ENCODE measurements at regions not wholly inside any gene's neighbourhood (a gene's known extent, or its start where the extent isn't known, plus 50 kb on each side); places are given as distances from the start of the nearest gene placed in this dataset.

DNA sequence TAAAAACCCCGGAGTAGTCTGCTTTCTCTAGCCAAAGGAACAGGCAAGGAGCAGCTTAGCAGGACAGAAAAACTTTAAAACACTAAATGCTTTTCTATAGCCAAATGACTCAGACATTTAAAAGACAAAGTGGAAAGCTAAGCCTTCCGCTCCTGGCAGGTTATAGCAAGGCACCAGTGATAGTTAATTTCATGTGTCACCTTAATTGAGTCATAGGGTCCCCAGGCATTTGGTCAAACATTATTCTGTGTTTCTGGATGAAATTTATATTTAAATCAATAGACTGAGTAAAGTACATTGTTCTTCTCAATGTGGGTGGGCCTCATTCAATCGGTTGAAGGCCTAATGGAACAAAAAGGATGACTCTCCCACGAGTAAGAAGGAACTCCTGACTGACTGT lies 885.7 kb upstream of the ADGRL3 start:
- H3K4me3 Mint-ChIP-seq = no peak overlapping the region
- H3K9me3 Mint-ChIP-seq (ENCODE audit: low read depth) = peaks cover 9% of the 10 kb centered on the region
- H3K36me3 Mint-ChIP-seq = no peaks in the 10 kb centered on the region
- H3K27ac Mint-ChIP-seq = no peak overlapping the region
- no peaks in the 10 kb centered on the region for H3K4me1 Mint-ChIP-seq (ENCODE audit: low read depth)
- no peaks in the 10 kb centered on the region for H3K27me3 Mint-ChIP-seq

DNA sequence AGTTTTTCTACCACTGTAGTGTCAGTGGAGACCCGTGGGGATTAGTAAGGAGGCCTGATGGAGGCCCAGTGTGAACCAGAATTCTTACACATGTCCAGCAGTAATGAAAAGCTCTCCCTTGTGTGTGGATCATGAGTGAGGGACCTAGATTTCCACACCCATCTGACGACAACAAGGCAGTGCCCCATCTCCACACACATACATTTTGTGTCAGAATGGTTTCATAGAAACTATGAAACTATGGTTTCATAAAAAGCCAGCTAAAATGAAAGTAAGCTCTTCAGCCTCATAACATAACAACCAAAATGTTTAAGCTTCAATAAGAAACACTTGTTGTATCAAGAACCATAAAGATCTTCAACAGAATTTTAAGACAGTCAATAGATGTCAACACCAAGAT lies 884.5 kb upstream of the ADGRL3 start:
- Mint-ChIP-seq H3K27me3 (no peaks in the 10 kb centered on the region), H3K9me3 (ENCODE audit: low read depth) (peaks cover 11% of the 10 kb centered on the region), H3K36me3 (no peaks in the 10 kb centered on the region), H3K4me1 (ENCODE audit: low read depth) (no peaks in the 10 kb centered on the region), H3K4me3 (no peak overlapping the region), H3K27ac (no peak overlapping the region)

DNA sequence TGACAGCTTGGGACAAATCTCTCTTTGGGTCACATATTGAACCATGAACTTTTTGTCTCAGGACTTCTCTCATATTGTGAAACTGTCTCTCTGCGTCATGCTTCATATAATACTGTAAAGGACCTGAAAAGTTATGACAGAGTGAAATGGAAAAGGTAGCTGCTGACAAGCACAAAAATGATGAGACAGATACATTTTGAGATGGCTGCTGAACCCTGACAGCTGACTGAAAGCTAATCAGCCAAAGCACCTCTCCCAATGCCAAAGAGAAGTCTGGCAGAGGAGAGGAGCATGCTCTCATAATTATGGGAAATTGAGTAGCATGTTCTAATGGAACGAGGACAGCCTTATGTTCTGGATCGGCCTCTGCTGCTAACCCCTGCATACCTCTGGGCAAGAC lies 873.4 kb upstream of the ADGRL3 start:
- no peaks in the 10 kb centered on the region for H3K4me1 Mint-ChIP-seq (ENCODE audit: low read depth)
- peaks cover 12% of the 10 kb centered on the region for H3K9me3 Mint-ChIP-seq (ENCODE audit: low read depth)
- no peaks in the 10 kb centered on the region for H3K27me3 Mint-ChIP-seq
- H3K36me3 Mint-ChIP-seq = no peaks in the 10 kb centered on the region
- no peak overlapping the region for H3K4me3 Mint-ChIP-seq
- H3K27ac Mint-ChIP-seq = no peak overlapping the region

DNA sequence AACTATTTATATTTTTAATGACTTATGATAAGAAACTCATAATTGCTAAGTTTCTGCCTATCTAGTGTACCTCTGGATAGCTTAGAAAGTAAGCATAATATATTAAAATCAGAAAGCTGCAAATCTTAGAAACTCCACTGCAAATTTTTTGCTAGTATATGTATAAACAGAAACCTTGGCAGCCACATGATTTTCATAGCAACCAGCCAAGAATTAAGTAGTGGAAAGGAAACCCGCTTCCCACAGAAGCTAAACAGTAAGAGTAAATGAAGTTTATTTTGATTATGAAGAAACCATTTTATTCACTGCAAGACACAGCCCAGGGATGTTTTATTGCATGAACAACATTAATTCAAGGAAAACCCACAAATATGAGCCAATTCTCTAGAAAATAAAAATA lies 872.5 kb upstream of the ADGRL3 start:
- Mint-ChIP-seq H3K27ac (no peak overlapping the region), H3K4me1 (ENCODE audit: low read depth) (no peaks in the 10 kb centered on the region), H3K36me3 (no peaks in the 10 kb centered on the region), H3K27me3 (no peaks in the 10 kb centered on the region), H3K4me3 (no peak overlapping the region), H3K9me3 (ENCODE audit: low read depth) (peaks cover 7% of the 10 kb centered on the region)

DNA sequence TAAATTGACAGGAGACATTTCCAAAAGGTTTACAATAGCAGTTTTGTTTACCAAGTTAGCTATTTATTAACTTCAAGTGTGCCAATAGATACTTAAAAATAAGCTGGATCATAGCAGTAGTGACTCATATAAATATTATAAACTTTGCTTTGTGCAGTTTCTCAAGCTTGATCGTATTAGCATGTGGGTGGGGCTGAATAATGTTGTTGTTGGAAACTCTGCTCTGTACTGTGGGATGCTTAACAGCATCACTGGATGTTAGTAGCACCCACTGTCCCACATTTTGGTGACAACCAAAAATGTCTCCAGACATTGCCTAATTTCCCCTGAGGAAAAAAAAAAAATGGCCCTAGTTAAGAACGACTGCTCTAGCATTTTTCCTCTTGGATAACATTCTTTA lies 855.2 kb upstream of the ADGRL3 start:
- no peak overlapping the region for H3K4me3 Mint-ChIP-seq
- peaks cover 8% of the 10 kb centered on the region for H3K9me3 Mint-ChIP-seq (ENCODE audit: low read depth)
- H3K36me3 Mint-ChIP-seq = no peaks in the 10 kb centered on the region
- H3K27ac Mint-ChIP-seq = no peak overlapping the region
- H3K4me1 Mint-ChIP-seq (ENCODE audit: low read depth) = no peaks in the 10 kb centered on the region
- no peaks in the 10 kb centered on the region for H3K27me3 Mint-ChIP-seq

DNA sequence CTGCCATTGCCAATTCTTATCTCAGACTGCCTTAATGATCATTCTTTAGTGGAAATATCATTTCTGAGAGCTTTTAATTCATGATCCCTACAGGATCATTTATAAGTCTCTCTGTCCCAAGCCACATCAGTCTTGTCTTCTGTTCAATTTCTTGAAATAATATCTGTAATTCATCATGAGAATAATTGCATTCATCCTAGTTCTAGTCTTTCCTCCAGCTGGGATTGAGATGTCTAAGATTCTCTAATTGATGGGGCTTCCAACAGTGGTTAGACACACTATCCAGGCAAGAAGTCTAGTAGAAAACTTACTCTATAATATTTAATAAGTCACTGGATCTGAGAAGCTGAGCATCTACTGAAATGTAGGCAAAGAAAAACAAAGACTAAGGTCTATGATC lies 854.7 kb upstream of the ADGRL3 start:
- Mint-ChIP-seq H3K4me1 (ENCODE audit: low read depth) (no peaks in the 10 kb centered on the region), H3K4me3 (no peak overlapping the region), H3K9me3 (ENCODE audit: low read depth) (peaks cover 8% of the 10 kb centered on the region), H3K27ac (no peak overlapping the region), H3K36me3 (no peaks in the 10 kb centered on the region), H3K27me3 (no peaks in the 10 kb centered on the region)

DNA sequence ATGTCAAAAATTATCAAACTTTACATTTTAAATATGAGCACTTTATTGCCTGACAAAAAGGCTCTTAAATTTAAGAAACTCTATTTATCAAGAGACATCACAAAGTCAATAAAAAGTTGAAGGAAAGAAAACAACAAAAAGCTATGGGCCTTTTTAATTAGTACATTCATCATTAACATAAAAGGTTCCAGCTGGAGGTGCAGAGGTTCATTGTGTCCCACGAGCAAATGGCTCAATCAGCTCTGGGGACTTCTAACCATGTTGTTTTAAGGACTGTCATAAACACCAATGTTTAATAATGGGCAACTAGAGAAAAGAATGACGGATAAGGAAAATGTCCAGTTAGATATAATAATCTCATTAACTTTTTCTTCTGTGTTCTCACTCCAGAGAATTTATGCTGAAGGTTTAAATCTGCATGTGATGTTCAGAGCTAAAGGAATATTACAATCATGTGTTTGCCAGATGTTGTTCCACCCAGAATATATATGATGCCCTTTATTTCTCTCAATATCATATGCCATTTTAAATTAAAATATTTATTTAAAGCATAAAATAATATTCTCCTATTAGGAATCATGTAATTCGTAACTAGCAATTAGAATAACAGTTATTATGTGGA lies 840.3 kb upstream of the ADGRL3 start:
- H3K4me3 Mint-ChIP-seq = no peak overlapping the region
- H3K27ac Mint-ChIP-seq = no peak overlapping the region
- no peaks in the 10 kb centered on the region for H3K4me1 Mint-ChIP-seq (ENCODE audit: low read depth)
- no peaks in the 10 kb centered on the region for H3K36me3 Mint-ChIP-seq
- peaks cover 9% of the 10 kb centered on the region for H3K9me3 Mint-ChIP-seq (ENCODE audit: low read depth)
- H3K27me3 Mint-ChIP-seq = no peaks in the 10 kb centered on the region

DNA sequence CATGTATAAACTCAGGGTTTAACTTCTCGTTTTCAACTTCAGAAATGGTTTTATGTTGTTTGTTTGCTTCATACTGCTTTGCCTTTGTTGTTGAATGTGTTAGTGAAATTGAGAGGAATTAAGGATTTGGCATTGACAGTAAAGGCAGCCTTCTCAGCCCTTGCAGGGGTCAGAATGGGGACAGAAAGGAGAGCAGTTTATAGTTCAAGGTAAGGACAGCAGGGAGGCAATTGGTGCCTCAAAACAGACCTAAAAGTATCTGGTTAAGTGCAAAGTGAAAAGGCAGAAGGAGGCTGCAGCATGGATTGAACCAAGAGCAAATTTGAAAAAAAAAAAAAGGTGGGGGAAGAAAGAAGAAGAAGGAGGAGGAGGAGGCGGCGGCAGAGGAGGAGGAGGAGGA lies 835.0 kb upstream of the ADGRL3 start:
- no peaks in the 10 kb centered on the region for H3K27me3 Mint-ChIP-seq
- no peak overlapping the region for H3K4me3 Mint-ChIP-seq
- H3K9me3 Mint-ChIP-seq (ENCODE audit: low read depth) = peaks cover 9% of the 10 kb centered on the region
- H3K27ac Mint-ChIP-seq = no peak overlapping the region
- no peaks in the 10 kb centered on the region for H3K36me3 Mint-ChIP-seq
- H3K4me1 Mint-ChIP-seq (ENCODE audit: low read depth) = no peaks in the 10 kb centered on the region

DNA sequence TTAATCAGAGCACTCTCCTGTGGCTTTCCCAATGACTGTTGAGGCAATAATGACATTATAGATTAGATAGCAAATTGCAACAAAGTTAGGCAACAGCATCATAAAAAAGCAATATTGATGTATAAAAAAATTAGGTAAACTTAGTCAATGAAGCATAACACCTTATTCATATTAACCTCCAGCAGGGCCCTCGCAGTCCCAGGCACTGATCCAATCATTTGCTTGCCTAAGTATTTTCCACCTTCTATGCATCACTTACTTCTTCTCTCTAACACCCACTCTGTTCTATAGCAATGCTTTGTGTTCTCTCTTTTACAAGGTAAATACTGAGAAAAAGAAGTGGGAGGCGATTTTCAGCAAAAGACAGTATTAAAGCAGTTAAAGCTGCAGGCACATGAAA lies 833.5 kb upstream of the ADGRL3 start:
- Mint-ChIP-seq H3K4me3 (no peak overlapping the region), H3K27ac (no peak overlapping the region), H3K4me1 (ENCODE audit: low read depth) (no peaks in the 10 kb centered on the region), H3K9me3 (ENCODE audit: low read depth) (peaks cover 9% of the 10 kb centered on the region), H3K36me3 (no peaks in the 10 kb centered on the region), H3K27me3 (no peaks in the 10 kb centered on the region)

DNA sequence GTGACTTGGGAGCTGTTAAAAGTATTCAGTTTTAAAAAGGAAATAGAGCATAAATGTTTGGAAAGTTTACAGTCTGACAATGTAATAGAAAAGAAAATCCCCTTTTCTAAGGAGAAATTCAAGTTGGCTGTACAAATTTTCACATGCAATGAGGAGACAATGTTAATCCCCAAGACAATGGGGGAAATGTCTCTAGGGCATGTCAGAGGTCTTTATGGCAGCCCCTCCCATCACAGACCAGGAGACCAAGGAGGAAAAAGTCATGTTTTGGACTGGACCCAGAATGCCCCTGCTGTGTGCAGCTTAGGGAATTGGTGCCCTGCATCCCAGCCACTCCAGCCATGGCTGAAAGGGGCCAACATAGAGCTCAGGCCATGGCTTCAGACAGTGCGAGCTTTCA lies 831.1 kb upstream of the ADGRL3 start:
- Mint-ChIP-seq H3K27me3 (no peaks in the 10 kb centered on the region), H3K4me1 (ENCODE audit: low read depth) (no peaks in the 10 kb centered on the region), H3K9me3 (ENCODE audit: low read depth) (no peaks in the 10 kb centered on the region), H3K27ac (no peak overlapping the region), H3K36me3 (no peaks in the 10 kb centered on the region), H3K4me3 (no peak overlapping the region)

DNA sequence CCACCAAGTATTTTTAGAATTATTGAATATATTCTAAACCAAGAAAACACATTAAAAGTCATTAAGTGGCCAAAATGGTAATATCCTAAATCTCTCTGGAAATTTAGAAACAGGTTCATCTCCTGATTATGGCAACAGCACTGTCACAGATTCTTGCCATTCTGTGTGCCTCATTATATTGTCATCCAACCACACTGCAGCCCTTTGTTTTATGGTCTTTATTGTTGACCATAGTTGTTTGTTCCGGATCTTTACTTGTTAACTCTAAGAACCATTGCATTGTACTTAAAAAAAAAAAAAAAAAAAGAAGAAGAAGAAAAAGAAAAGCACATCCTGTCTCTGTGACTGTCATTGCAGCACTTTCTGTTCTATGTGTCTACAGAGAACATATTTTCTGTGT lies 822.1 kb upstream of the ADGRL3 start:
- H3K4me1 Mint-ChIP-seq (ENCODE audit: low read depth) = no peaks in the 10 kb centered on the region
- H3K27ac Mint-ChIP-seq = no peak overlapping the region
- no peaks in the 10 kb centered on the region for H3K27me3 Mint-ChIP-seq
- H3K9me3 Mint-ChIP-seq (ENCODE audit: low read depth) = peaks cover 7% of the 10 kb centered on the region
- H3K4me3 Mint-ChIP-seq = no peak overlapping the region
- H3K36me3 Mint-ChIP-seq = no peaks in the 10 kb centered on the region

DNA sequence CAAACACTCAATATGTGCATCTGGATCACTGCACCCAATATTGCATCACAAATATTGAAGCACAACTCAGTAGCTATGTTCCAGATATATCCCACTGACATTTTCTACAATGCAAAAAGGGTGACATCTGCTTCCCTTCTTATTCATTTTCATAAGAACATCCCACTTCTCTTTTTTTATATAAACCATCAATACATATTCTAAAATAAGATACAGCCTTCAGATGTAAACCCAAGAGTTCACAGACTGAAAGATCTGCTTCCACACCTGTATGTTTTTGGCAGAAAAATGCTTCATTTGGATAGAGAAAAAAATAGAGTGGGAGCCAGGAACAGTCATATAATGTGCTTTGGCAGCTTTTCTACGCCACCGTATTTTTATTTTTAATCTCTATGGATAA lies 815.6 kb upstream of the ADGRL3 start:
- Mint-ChIP-seq H3K4me1 (ENCODE audit: low read depth) (no peaks in the 10 kb centered on the region), H3K36me3 (no peaks in the 10 kb centered on the region), H3K9me3 (ENCODE audit: low read depth) (peaks cover 7% of the 10 kb centered on the region), H3K4me3 (no peak overlapping the region), H3K27ac (no peak overlapping the region), H3K27me3 (no peaks in the 10 kb centered on the region)

DNA sequence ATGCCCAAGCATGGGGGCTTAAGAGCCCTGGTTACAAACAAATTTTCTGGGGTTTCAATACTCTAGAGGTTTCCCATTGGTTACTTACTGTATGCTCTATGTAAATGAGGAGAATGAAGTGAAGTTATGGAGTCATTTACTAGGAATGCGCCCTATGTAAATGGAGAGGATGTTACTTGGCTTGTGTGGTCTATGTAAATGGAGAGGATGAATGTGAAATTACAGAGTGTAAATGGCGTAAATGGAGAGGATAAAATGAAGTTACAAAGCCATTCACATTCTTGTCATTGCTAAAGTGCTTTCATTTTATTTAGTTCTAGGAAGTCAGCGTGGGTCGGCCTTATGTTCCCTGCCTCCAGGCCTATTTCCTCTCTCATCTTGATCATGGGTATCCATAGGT lies 810.5 kb upstream of the ADGRL3 start:
- Mint-ChIP-seq H3K36me3 (no peaks in the 10 kb centered on the region), H3K4me1 (ENCODE audit: low read depth) (no peaks in the 10 kb centered on the region), H3K9me3 (ENCODE audit: low read depth) (peaks cover 11% of the 10 kb centered on the region), H3K4me3 (no peak overlapping the region), H3K27ac (no peak overlapping the region), H3K27me3 (no peaks in the 10 kb centered on the region)

DNA sequence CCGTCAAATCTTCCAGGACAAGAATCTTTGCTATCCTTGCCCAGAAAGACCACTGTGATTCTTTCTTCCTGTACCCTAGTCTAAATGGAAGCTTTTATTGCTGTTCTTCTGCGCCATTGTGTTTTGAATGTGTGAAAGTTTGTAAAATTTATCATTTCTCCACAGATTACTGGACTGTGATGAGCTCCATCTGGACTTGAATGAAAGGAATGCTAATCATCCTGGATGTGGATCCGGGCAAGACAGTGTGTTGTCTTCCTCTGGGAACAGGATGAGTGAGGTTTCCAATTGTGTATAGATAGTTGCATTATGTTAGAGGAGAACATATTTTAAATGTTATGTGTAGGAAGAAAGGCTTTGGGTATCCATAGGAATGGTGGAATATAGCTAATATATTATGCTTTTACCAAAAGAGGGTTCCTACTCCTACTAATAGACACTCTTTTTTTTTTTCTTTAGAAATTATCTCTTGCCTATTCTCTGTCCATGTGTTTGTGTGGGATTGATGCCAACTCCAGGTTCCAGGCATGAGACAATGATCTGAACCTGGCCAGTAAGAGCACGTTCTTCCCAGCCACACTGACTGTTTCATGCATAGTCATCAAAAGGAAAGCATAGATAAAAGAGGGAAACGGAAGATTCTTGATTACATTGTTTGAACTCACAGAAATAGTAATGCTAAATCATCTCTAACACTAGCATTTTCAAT lies 803.6 kb upstream of the ADGRL3 start:
- peaks cover 13% of the 10 kb centered on the region for H3K9me3 Mint-ChIP-seq (ENCODE audit: low read depth)
- H3K4me3 Mint-ChIP-seq = no peak overlapping the region
- no peak overlapping the region for H3K27ac Mint-ChIP-seq
- H3K4me1 Mint-ChIP-seq (ENCODE audit: low read depth) = no peaks in the 10 kb centered on the region
- H3K27me3 Mint-ChIP-seq = no peaks in the 10 kb centered on the region
- no peaks in the 10 kb centered on the region for H3K36me3 Mint-ChIP-seq

DNA sequence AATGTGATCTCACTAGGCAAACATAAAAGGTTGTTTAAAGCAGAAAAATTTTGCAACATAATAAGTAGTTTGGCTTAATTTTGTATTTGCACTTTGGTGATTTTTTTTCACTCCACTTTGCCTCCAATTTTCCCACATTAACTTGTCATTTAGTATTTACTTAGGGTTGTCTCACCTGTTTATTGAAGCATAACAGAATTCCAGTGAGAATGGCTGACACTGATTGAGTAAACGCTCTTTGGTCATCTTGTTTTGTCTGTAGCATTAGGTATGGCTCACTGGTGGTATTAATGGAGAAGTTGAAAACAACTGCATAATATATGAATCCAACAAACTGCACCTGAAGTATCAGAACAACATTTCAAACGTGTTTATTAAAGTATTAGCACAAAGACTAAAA lies 799.5 kb upstream of the ADGRL3 start:
- Mint-ChIP-seq H3K27ac (no peak overlapping the region), H3K36me3 (no peaks in the 10 kb centered on the region), H3K4me1 (ENCODE audit: low read depth) (no peaks in the 10 kb centered on the region), H3K4me3 (no peak overlapping the region), H3K27me3 (no peaks in the 10 kb centered on the region), H3K9me3 (ENCODE audit: low read depth) (peaks cover 15% of the 10 kb centered on the region)

DNA sequence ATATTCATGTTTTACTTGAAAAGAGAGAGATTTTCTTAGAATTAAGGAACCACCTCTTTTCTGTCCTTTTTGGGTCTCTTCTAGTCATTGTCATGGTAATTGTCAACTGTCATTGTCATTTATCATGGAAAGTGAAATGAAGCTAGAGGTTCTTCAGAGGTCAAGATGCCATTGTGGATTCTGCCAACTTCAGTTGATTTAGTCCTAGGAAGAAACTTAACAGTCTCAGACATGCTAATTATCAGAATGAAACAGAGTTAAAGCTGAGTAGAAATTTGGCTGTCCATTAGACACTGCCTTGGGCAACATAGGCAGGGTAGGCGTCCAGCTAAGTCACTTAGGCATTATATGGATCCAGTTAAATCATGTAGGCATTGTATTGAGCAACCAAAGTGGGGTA lies 796.1 kb upstream of the ADGRL3 start:
- Mint-ChIP-seq H3K36me3 (no peaks in the 10 kb centered on the region), H3K9me3 (ENCODE audit: low read depth) (peaks cover 21% of the 10 kb centered on the region), H3K4me3 (no peak overlapping the region), H3K27ac (no peak overlapping the region), H3K4me1 (ENCODE audit: low read depth) (no peaks in the 10 kb centered on the region), H3K27me3 (no peaks in the 10 kb centered on the region)
